ENCODE measurements at regions not wholly inside any gene's neighbourhood (a gene's known extent, or its start where the extent isn't known, plus 50 kb on each side); places are given as distances from the start of the nearest gene placed in this dataset.

GRCh38 chr2:17328161-17328560 is 190.1 kb downstream of the RAD51AP2 start:
- no peak overlapping the region for H3K27ac ChIP-seq (ENCODE audit: control insufficient read depth, insufficient read depth, low read length)
- H4K20me1 ChIP-seq (ENCODE audit: control insufficient read depth, extremely low read depth, insufficient read depth, low read length) = no peaks in the 10 kb centered on the region
- no peak for DNase-seq (ENCODE audit: low read depth, low spot score)
- H2AFZ ChIP-seq (ENCODE audit: control insufficient read depth, low read length) = no peak overlapping the region
- no peak overlapping the region for H3K4me3 ChIP-seq (ENCODE audit: control insufficient read depth in 2 of 3, extremely low read depth in 1 of 3, insufficient read depth in 2 of 3, low read depth in 1 of 3, low read length in 3 of 3)
- no peaks in the 10 kb centered on the region for H3K27me3 ChIP-seq (ENCODE audit: control insufficient read depth, extremely low read depth, insufficient read depth, low read length)
- H3K4me1 ChIP-seq (ENCODE audit: control insufficient read depth, extremely low read depth, insufficient read depth, low read length) = no peaks in the 10 kb centered on the region
- no peaks in the 10 kb centered on the region for H3K36me3 ChIP-seq (ENCODE audit: control insufficient read depth in 2 of 2, extremely low read depth in 1 of 2, insufficient read depth in 2 of 2, low read length in 2 of 2)
- TF ChIP-seq EZH2 (IDR thresholded peaks at IDR 0.05; ENCODE audit: low read length) = no peak
- TF ChIP-seq CTCF (optimal IDR thresholded peaks at IDR 0.05 in 1 of 3, IDR thresholded peaks at IDR 0.05 in 1 of 3, conservative IDR thresholded peaks at IDR 0.05 in 1 of 3; ENCODE audit: extremely low read depth in 1 of 3, insufficient read depth in 2 of 3, low read length in 3 of 3) = no peak
- no peak overlapping the region for H3K9ac ChIP-seq (ENCODE audit: control insufficient read depth, extremely low read depth, insufficient read depth, low read length)
- no peak overlapping the region for H3K4me2 ChIP-seq (ENCODE audit: control insufficient read depth, extremely low read depth, insufficient read depth, low read depth, low read length)
- no peaks in the 10 kb centered on the region for H3K9me1 ChIP-seq (ENCODE audit: control insufficient read depth, extremely low read depth, insufficient read depth, low read length)
- dilution Hi-C loops (cut with MboI; ENCODE audit: extremely low pct_ligation_motif_present, low sequenced_read_pairs) = no loop called here
- no peak for FAIRE-seq
- H3K79me2 ChIP-seq (ENCODE audit: control insufficient read depth, insufficient read depth, low read length) = no peaks in the 10 kb centered on the region
- no peaks in the 10 kb centered on the region for H3K9me3 ChIP-seq (ENCODE audit: control insufficient read depth, low read depth, low read length)

GRCh38 chr2:17327649-17328048 is 190.6 kb downstream of the RAD51AP2 start:
- no peaks in the 10 kb centered on the region for H3K27me3 ChIP-seq (ENCODE audit: control insufficient read depth, extremely low read depth, insufficient read depth, low read length)
- no peak overlapping the region for H3K4me2 ChIP-seq (ENCODE audit: control insufficient read depth, extremely low read depth, insufficient read depth, low read depth, low read length)
- no peak overlapping the region for H2AFZ ChIP-seq (ENCODE audit: control insufficient read depth, low read length)
- H3K9me3 ChIP-seq (ENCODE audit: control insufficient read depth, low read depth, low read length) = no peaks in the 10 kb centered on the region
- no peaks in the 10 kb centered on the region for H3K4me1 ChIP-seq (ENCODE audit: control insufficient read depth, extremely low read depth, insufficient read depth, low read length)
- no peak overlapping the region for H3K9ac ChIP-seq (ENCODE audit: control insufficient read depth, extremely low read depth, insufficient read depth, low read length)
- DNase-seq (ENCODE audit: low read depth, low spot score) (no peak), FAIRE-seq (no peak)
- no peak for TF ChIP-seq CTCF (optimal IDR thresholded peaks at IDR 0.05 in 1 of 3, IDR thresholded peaks at IDR 0.05 in 1 of 3, conservative IDR thresholded peaks at IDR 0.05 in 1 of 3; ENCODE audit: extremely low read depth in 1 of 3, insufficient read depth in 2 of 3, low read length in 3 of 3)
- TF ChIP-seq EZH2 (IDR thresholded peaks at IDR 0.05; ENCODE audit: low read length) = no peak
- H4K20me1 ChIP-seq (ENCODE audit: control insufficient read depth, extremely low read depth, insufficient read depth, low read length) = no peaks in the 10 kb centered on the region
- H3K79me2 ChIP-seq (ENCODE audit: control insufficient read depth, insufficient read depth, low read length) = no peaks in the 10 kb centered on the region
- no peak overlapping the region for H3K4me3 ChIP-seq (ENCODE audit: control insufficient read depth in 2 of 3, extremely low read depth in 1 of 3, insufficient read depth in 2 of 3, low read depth in 1 of 3, low read length in 3 of 3)
- dilution Hi-C loops (cut with MboI; ENCODE audit: extremely low pct_ligation_motif_present, low sequenced_read_pairs) = no loop called here
- no peaks in the 10 kb centered on the region for H3K9me1 ChIP-seq (ENCODE audit: control insufficient read depth, extremely low read depth, insufficient read depth, low read length)
- H3K36me3 ChIP-seq (ENCODE audit: control insufficient read depth in 2 of 2, extremely low read depth in 1 of 2, insufficient read depth in 2 of 2, low read length in 2 of 2) = no peaks in the 10 kb centered on the region
- no peak overlapping the region for H3K27ac ChIP-seq (ENCODE audit: control insufficient read depth, insufficient read depth, low read length)
